HG02973 (cell line): ENCODE measurements at regions not wholly inside any gene's neighbourhood (a gene's known extent, or its start where the extent isn't known, plus 50 kb on each side); places are given as distances from the start of the nearest gene placed in this dataset.
A peak's percentile ranks its signal among the peaks of the same experiment; 100 is the strongest.

Experiments used
- ATAC-seq: cut with Tn5 transposase; IDR thresholded peaks from one replicate; pipeline ENCODE4 v1.9.1; 2021; ENCODE audit warnings: moderate library complexity; ENCODE audit not compliant: unreplicated experiment

GRCh38 chr9:95822583-95823431, 52.7 kb upstream of the ERCC6L2 start:
- peak; percentile 82 for ATAC-seq

GRCh38 chr9:95822015-95822414, 53.5 kb upstream of the ERCC6L2 start:
- ATAC-seq: no peak

- ATAC-seq: no peak
Measured at GRCh38 chr9:95820074-95820473, 55.4 kb upstream of the ERCC6L2 start.

GRCh38 chr9:95819636-95820035, 55.9 kb upstream of the ERCC6L2 start:
- ATAC-seq: no peak

GRCh38 chr9:95817205-95817604, 58.3 kb upstream of the ERCC6L2 start:
- ATAC-seq: no peak

GRCh38 chr9:95816716-95817115, 58.8 kb upstream of the ERCC6L2 start:
- ATAC-seq: no peak

GRCh38 chr9:95815961-95816360, 59.5 kb upstream of the ERCC6L2 start:
- ATAC-seq: no peak

GRCh38 chr9:95815133-95815532, 60.4 kb upstream of the ERCC6L2 start:
- ATAC-seq: no peak

GRCh38 chr9:95813923-95814322, 61.6 kb upstream of the ERCC6L2 start:
- no peak for ATAC-seq

- ATAC-seq: no peak
Measured at GRCh38 chr9:95810814-95811213, 64.7 kb upstream of the ERCC6L2 start.

- ATAC-seq: no peak
Measured at GRCh38 chr9:95810133-95810532, 65.4 kb upstream of the ERCC6L2 start.

GRCh38 chr9:95809686-95810085, 65.8 kb upstream of the ERCC6L2 start:
- ATAC-seq: no peak

GRCh38 chr9:95808011-95808410, 67.5 kb upstream of the ERCC6L2 start:
- no peak for ATAC-seq

GRCh38 chr9:95807326-95807947, 68.1 kb upstream of the ERCC6L2 start:
- no peak for ATAC-seq

- no peak for ATAC-seq
Measured at GRCh38 chr9:95803197-95803596, 72.3 kb upstream of the ERCC6L2 start.

GRCh38 chr9:95801797-95802196, 73.7 kb upstream of the ERCC6L2 start:
- no peak for ATAC-seq

GRCh38 chr9:95796029-95796428, 79.5 kb upstream of the ERCC6L2 start:
- ATAC-seq: no peak

- ATAC-seq: no peak
Measured at GRCh38 chr9:95793924-95794828, 81.3 kb upstream of the ERCC6L2 start.

- ATAC-seq: no peak
Measured at GRCh38 chr9:95791695-95792094, 83.8 kb upstream of the ERCC6L2 start.

- no peak for ATAC-seq
Measured at GRCh38 chr9:95791286-95791685, 84.2 kb upstream of the ERCC6L2 start.

GRCh38 chr9:95788521-95788991, 86.9 kb upstream of the ERCC6L2 start:
- ATAC-seq: no peak
